Stimulated activated CD4-positive, alpha-beta T cell treated with anti-CD3 and anti-CD28 coated beads, Interleukin-15, amount 100 ng/mL, for 24 hours (primary cell): ENCODE measurements at regions not wholly inside any gene's neighbourhood (a gene's known extent, or its start where the extent isn't known, plus 50 kb on each side); places are given as distances from the start of the nearest gene placed in this dataset.

ENCODE experiments used
- DNase-seq: peaks from one replicate; pipeline ENCODE4 v3.0.0-alpha.2; 2020

- no peak for DNase-seq
Observed at GRCh38 chr6:164424489-164424888, 884.9 kb downstream of the C6orf118 start.

- no peak for DNase-seq
Observed at GRCh38 chr6:164419099-164419498, 890.3 kb downstream of the C6orf118 start.

GRCh38 chr6:164418262-164418588 lies 891.2 kb downstream of the C6orf118 start:
- DNase-seq = no peak

- no peak for DNase-seq
Observed at GRCh38 chr6:164417537-164418261, 891.7 kb downstream of the C6orf118 start.

- no peak for DNase-seq
Observed at GRCh38 chr6:164415832-164416563, 893.4 kb downstream of the C6orf118 start.

GRCh38 chr6:164414695-164415094 lies 894.7 kb downstream of the C6orf118 start:
- no peak for DNase-seq

GRCh38 chr6:164412566-164412965 lies 896.8 kb downstream of the C6orf118 start:
- no peak for DNase-seq

GRCh38 chr6:164410017-164410416 lies 899.4 kb downstream of the C6orf118 start:
- no peak for DNase-seq

GRCh38 chr6:164409309-164410009 lies 899.9 kb downstream of the C6orf118 start:
- no peak for DNase-seq

- DNase-seq = no peak
Observed at GRCh38 chr6:164408868-164409267, 900.5 kb downstream of the C6orf118 start.

GRCh38 chr6:164404812-164405488 lies 904.5 kb downstream of the C6orf118 start:
- DNase-seq = no peak

GRCh38 chr6:164401871-164402270 lies 907.5 kb downstream of the C6orf118 start:
- no peak for DNase-seq

- no peak for DNase-seq
Observed at GRCh38 chr6:164398647-164399046, 910.8 kb downstream of the C6orf118 start.

- no peak for DNase-seq
Observed at GRCh38 chr6:164396071-164397047, 913.0 kb downstream of the C6orf118 start.

- no peak for DNase-seq
Observed at GRCh38 chr6:164379795-164380194, 929.6 kb downstream of the C6orf118 start.

- no peak for DNase-seq
Observed at GRCh38 chr6:164378330-164378729, 931.1 kb downstream of the C6orf118 start.

GRCh38 chr6:164377348-164377918 lies 932.0 kb downstream of the C6orf118 start:
- no peak for DNase-seq

- DNase-seq = no peak
Observed at GRCh38 chr6:164370773-164371172, 938.6 kb downstream of the C6orf118 start.

GRCh38 chr6:164359441-164359840 lies 944.9 kb downstream of the QKI start:
- no peak for DNase-seq

- DNase-seq = no peak
Observed at GRCh38 chr6:164359036-164359435, 944.5 kb downstream of the QKI start.

- no peak for DNase-seq
Observed at GRCh38 chr6:164356814-164357213, 942.3 kb downstream of the QKI start.

GRCh38 chr6:164347455-164347854 lies 932.9 kb downstream of the QKI start:
- DNase-seq = no peak
